Adrenal gland (tissue), 9 donors: ENCODE measurements at regions not wholly inside any gene's neighbourhood (a gene's known extent, or its start where the extent isn't known, plus 50 kb on each side); places are given as distances from the start of the nearest gene placed in this dataset.

Experiments
- DNase-seq, 7 donors: peaks; one replicate each; pipeline ENCODE4 v3.0.0-alpha.2; 2019 to 2020
- H3K27ac ChIP-seq, 5 donors: fragments of 200-600 bp; sonication (generic) in 4 of 5; 1 replicate in 3 of 5; 2 replicates in 2 of 5; pipeline versions ENCODE4 v1.5.1 to v1.8.0; 2016 to 2020; ENCODE audit warnings: mild to moderate bottlenecking in 1 of 5
- H3K27me3 ChIP-seq: fragments of 200-600 bp; 2 replicates; pipeline ENCODE4 v1.8.0; 2021
- H3K36me3 ChIP-seq, 2 donors: fragments of 200-600 bp; replicated peaks in 1 of 2; 1 replicate in 1 of 2; 2 replicates in 1 of 2; pipeline versions ENCODE4 v1.5.1 to v1.8.0; 2018 to 2022
- H3K4me1 ChIP-seq, 2 donors: fragments of 200-600 bp; replicated peaks in 1 of 2; 1 replicate in 1 of 2; 2 replicates in 1 of 2; pipeline versions ENCODE4 v1.5.1 to v1.8.0; 2018 to 2021
- H3K4me3 ChIP-seq, 4 donors: fragments of 200-600 bp; sonication (generic) in 3 of 4; one replicate each; pipeline ENCODE4 v1.5.1; 2016 to 2018
- H3K9me3 ChIP-seq, 3 donors: fragments of 200-600 bp; sonication (generic) in 1 of 3; replicated peaks in 1 of 3; 1 replicate in 2 of 3; 2 replicates in 1 of 3; pipeline versions ENCODE4 v1.5.1 to v1.8.0; 2016 to 2021
- CTCF ChIP-seq, 6 experiments: fragments of 450-650 bp in 4 of 6; fragments of 200-600 bp in 2 of 6; sonication (generic) in 1 of 6; IDR thresholded peaks; 1 replicate in 5 of 6; 2 replicates in 1 of 6; pipeline versions ENCODE4 v1.5.1 to v1.8.0; 2016 to 2021; ENCODE audit warnings: antibody characterized with exemption in 6 of 6, mild to moderate bottlenecking in 2 of 6, moderate library complexity in 1 of 6
- POLR2A ChIP-seq, 2 donors: fragments of 450-650 bp; IDR thresholded peaks; one replicate each; pipeline ENCODE4 v1.6.1; 2017; ENCODE audit warnings: antibody characterized with exemption in 2 of 2, mild to moderate bottlenecking in 2 of 2, moderate library complexity in 1 of 2
- WGBS, 4 donors: extraction: QIAGEN DNeasy Blood & Tissue Kit in 2 of 4; methylation state at CpG; one replicate each; pipeline versions ENCODE4 v1.1.5 to v1.1.7; 2013 to 2017; 5-methylcytosine and 5-hydroxymethylcytosine counted together
- intact Hi-C, 2 donors: fragments of 100-400 bp; cut with DNase I; formaldehyde crosslinking; loops; one replicate each; pipeline versions ENCODE4 v1.14.1 to v1.15.0; 2022 to 2023
- donor health status: healthy with polysubstance abuse.
- donor health status: Bipolar disorder and iron deficiency.
- donor health status: DM: yes; HTN: yes; CAD: no.
- donor health status: DM: no; HTN: no; CAD: no.
- donor health status: DM: no; HTN: no; CAD: no.

GRCh38 chr1:222079566-222079965 is 337.7 kb upstream of the DUSP10 start:
- intact Hi-C loops, result no loop called here

GRCh38 chr1:222077206-222077605 is 335.3 kb upstream of the DUSP10 start:
- Histone ChIP-seq H3K9me3 (no peaks in the 10 kb centered on the region), H3K36me3 (no peaks in the 10 kb centered on the region), H3K27me3 (no peaks in the 10 kb centered on the region), H3K27ac (no peak overlapping the region), H3K4me1 (no peaks in the 10 kb centered on the region), H3K4me3 (no peak overlapping the region)
- 53 to 64% (median 56%) methylated on average over 2 of the region's 2 CpGs for WGBS, 4 donors
- TF ChIP-seq POLR2A (IDR thresholded peaks at IDR 0.05), result no peak
- no peak for TF ChIP-seq CTCF (IDR thresholded peaks at IDR 0.05)
- intact Hi-C loops, result no loop called here
- DNase-seq, result no peak

More at GRCh38 chr1:222079566-222079965, 337.7 kb upstream of the DUSP10 start:
- Histone ChIP-seq H3K36me3 (no peaks in the 10 kb centered on the region), H3K4me1 (no peaks in the 10 kb centered on the region), H3K4me3 (no peak overlapping the region), H3K27ac (no peak overlapping the region), H3K9me3 (no peaks in the 10 kb centered on the region), H3K27me3 (no peaks in the 10 kb centered on the region)
- TF ChIP-seq POLR2A (IDR thresholded peaks at IDR 0.05) (no peak), CTCF (IDR thresholded peaks at IDR 0.05) (no peak)
- WGBS, 4 donors, result 92 to 100% (median 99%) methylated on average over 1 of the region's 1 CpG
- no peak for DNase-seq

- Histone ChIP-seq H3K4me3 (no peak overlapping the region), H3K9me3 (no peaks in the 10 kb centered on the region), H3K4me1 (no peaks in the 10 kb centered on the region), H3K36me3 (no peaks in the 10 kb centered on the region), H3K27me3 (no peaks in the 10 kb centered on the region), H3K27ac (no peak overlapping the region)
- DNase-seq, result no peak
- TF ChIP-seq CTCF (IDR thresholded peaks at IDR 0.05) (no peak), POLR2A (IDR thresholded peaks at IDR 0.05) (no peak)
- WGBS, 4 donors, result 52 to 63% (median 57%) methylated on average over 1 of the region's 1 CpG
- intact Hi-C loops, result no loop called here
Observed at GRCh38 chr1:222074317-222074716, 332.4 kb upstream of the DUSP10 start.

- Histone ChIP-seq H3K36me3 (no peaks in the 10 kb centered on the region), H3K9me3 (no peaks in the 10 kb centered on the region), H3K4me3 (no peak overlapping the region), H3K27me3 (no peaks in the 10 kb centered on the region), H3K4me1 (no peaks in the 10 kb centered on the region), H3K27ac (no peak overlapping the region)
- no peak for TF ChIP-seq POLR2A (IDR thresholded peaks at IDR 0.05)
- no peak for TF ChIP-seq CTCF (IDR thresholded peaks at IDR 0.05)
- WGBS, 4 donors, result 82 to 89% (median 88%) methylated on average over 2 of the region's 2 CpGs
- intact Hi-C loops, result no loop called here
- DNase-seq, result no peak
Observed at GRCh38 chr1:222073307-222073995, 331.6 kb upstream of the DUSP10 start.
